Activated T-helper 1 cell treated with anti-CD3 and anti-CD28 coated beads, Interleukin-12 subunit alpha, Interleukin-12 subunit beta, Interleukin-2, Interleukin-4 antibody, amounts not matched to agents 30 ng/mL and 10 ng/mL and 1 ng/mL, durations not matched to agents 14 hours and 24 hours and 36 hours (primary cell): ENCODE measurements at regions not wholly inside any gene's neighbourhood (a gene's known extent, or its start where the extent isn't known, plus 50 kb on each side); places are given as distances from the start of the nearest gene placed in this dataset.

ENCODE experiments used
- DNase-seq: peaks from one replicate; pipeline ENCODE4 v3.0.0; 2021; ENCODE audit warnings: low spot score
- H3K27ac Mint-ChIP-seq: one replicate; pipeline ENCODE4 v1.8.0; 2021; ENCODE audit warnings: mild to moderate bottlenecking, mixed read lengths
- H3K27me3 Mint-ChIP-seq: one replicate; pipeline ENCODE4 v1.8.0; 2022; ENCODE audit warnings: mild to moderate bottlenecking, moderate library complexity, mixed read lengths; ENCODE audit not compliant: insufficient read depth
- H3K36me3 Mint-ChIP-seq: one replicate; pipeline ENCODE4 v1.8.0; 2021; ENCODE audit warnings: low read depth, mixed read lengths
- H3K4me1 Mint-ChIP-seq: one replicate; pipeline ENCODE4 v1.8.0; 2021; ENCODE audit warnings: low read depth, mixed read lengths
- H3K4me3 Mint-ChIP-seq: one replicate; pipeline ENCODE4 v1.8.0; 2021; ENCODE audit warnings: mild to moderate bottlenecking, moderate library complexity, mixed read lengths
- H3K9me3 Mint-ChIP-seq: one replicate; pipeline ENCODE4 v1.8.0; 2021; ENCODE audit warnings: mixed read lengths
- intact Hi-C: fragments of 100-400 bp; cut with micrococcal nuclease; formaldehyde crosslinking; loops from one replicate; pipeline ENCODE4 v1.15.1; 2024

DNA sequence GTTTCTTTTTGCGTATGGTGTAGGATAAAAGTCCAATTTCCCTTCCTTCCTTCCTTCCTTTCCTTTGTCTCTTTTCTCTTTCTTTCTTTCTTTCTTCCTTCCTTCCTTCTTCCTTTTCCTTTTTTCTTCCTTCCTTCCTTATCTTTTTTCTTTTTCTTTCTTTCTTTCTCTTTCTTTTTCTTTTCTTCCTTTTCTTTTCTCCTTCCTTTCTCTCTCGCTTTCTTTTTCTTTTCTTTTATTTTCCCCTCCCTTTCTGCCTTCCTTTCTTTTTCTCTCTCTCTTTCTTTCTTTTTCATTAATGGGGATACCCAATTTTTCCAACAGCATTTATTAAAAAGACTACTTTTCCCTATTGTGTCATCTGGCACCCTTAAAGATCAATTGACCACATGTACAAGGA, 1359.7 kb downstream of the FAM181B start:
- DNase-seq, result no peak
- no peaks in the 10 kb centered on the region for H3K4me1 Mint-ChIP-seq
- no peaks in the 10 kb centered on the region for H3K27me3 Mint-ChIP-seq
- H3K4me3 Mint-ChIP-seq, result no peak overlapping the region
- no peaks in the 10 kb centered on the region for H3K36me3 Mint-ChIP-seq
- H3K27ac Mint-ChIP-seq, result no peak overlapping the region
- H3K9me3 Mint-ChIP-seq, result peaks cover 3% of the 10 kb centered on the region
- intact Hi-C loops, result no loop called here

DNA sequence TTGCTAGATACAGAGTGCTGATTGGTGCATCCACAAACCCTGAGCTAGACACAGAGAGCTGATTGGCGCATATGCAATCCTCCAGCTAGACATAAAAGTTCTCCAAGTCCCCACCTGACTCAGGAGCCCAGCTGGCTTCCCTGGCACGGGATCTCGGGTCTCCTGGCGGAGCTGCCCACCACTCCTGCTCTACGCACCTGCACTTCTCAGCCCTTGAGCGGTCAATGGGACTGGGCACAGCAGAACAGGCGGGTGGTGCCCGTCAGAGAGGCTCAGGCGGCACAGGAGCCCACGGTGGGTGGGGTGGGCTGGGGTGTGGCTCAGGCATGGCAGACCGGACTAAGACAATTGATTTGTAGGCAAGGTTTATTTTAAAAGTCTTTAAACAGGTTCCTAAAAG, 1365.5 kb downstream of the FAM181B start:
- H3K36me3 Mint-ChIP-seq, result no peaks in the 10 kb centered on the region
- no peaks in the 10 kb centered on the region for H3K4me1 Mint-ChIP-seq
- intact Hi-C loops, result no loop called here
- H3K4me3 Mint-ChIP-seq, result no peak overlapping the region
- peaks cover 6% of the 10 kb centered on the region for H3K9me3 Mint-ChIP-seq
- no peaks in the 10 kb centered on the region for H3K27me3 Mint-ChIP-seq
- no peak overlapping the region for H3K27ac Mint-ChIP-seq
- no peak for DNase-seq

DNA sequence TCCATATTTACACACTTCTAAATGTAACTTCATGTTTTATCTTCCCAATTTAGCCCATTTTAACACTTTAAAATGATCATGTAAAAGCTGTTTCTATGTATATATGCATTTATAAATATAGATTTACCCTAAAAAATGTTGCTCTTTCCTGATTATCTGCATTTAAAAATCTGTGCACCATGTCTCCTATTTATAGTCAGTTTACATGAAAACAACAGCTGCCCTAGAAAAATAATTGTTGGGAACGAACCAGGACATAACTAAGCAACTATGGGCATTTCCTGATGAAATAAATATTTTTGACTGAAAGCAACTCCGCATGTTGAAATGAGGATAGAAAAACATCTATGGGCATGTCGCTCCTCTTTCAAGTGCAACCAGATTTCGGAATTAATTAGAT, 1368.2 kb downstream of the FAM181B start:
- intact Hi-C loops, result no loop called here
- Mint-ChIP-seq H3K36me3 (no peaks in the 10 kb centered on the region), H3K4me3 (no peak overlapping the region), H3K27me3 (no peaks in the 10 kb centered on the region), H3K4me1 (no peaks in the 10 kb centered on the region), H3K9me3 (peaks cover 6% of the 10 kb centered on the region), H3K27ac (no peak overlapping the region)
- no peak for DNase-seq

DNA sequence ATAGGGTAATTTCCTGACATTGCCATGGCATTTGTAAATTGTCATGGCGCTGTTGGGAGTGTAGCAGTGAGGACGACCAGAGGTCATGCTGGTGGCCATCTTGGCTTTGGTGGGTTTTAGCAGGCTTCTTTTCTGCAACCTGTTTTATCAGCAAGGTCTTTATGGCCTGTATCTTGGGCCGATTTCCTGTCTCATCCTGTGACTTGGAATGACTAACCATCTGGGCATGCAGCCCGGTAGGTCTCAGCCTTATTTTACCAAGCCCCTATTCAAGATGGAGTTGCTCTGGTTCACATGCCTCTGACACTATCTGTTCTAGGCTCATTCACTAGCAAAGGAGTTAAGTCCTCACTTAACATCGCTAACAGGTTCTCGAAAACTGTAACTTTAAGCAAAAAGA, 1374.2 kb downstream of the FAM181B start:
- Mint-ChIP-seq H3K36me3 (no peaks in the 10 kb centered on the region), H3K4me1 (no peaks in the 10 kb centered on the region), H3K27ac (no peak overlapping the region), H3K27me3 (no peaks in the 10 kb centered on the region), H3K9me3 (peaks cover 5% of the 10 kb centered on the region), H3K4me3 (no peak overlapping the region)
- no peak for DNase-seq
- intact Hi-C loops, result no loop called here

DNA sequence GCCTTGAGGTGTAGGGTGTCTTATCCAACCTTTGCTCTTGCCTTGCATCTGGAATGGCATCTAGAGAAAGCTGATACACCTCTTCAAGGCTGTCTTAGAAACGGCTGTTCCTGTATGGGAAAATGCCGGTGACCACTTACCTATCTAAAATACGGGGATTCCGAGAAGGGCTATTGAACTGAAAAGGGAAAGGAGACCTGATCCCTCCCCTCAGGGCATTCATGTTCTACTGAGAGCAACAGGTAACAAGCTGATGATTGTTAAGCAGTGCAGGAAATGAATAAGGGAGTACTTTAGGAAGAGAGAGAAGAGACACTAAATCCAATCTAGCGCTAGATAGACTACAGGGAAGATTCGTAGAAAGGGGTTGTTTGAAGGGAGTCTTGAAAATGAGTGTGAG, 1388.1 kb downstream of the FAM181B start:
- H3K4me3 Mint-ChIP-seq, result no peak overlapping the region
- H3K4me1 Mint-ChIP-seq, result no peaks in the 10 kb centered on the region
- no peak for DNase-seq
- H3K27ac Mint-ChIP-seq, result no peak overlapping the region
- intact Hi-C loops, result no loop called here
- no peaks in the 10 kb centered on the region for H3K27me3 Mint-ChIP-seq
- H3K36me3 Mint-ChIP-seq, result no peaks in the 10 kb centered on the region
- peaks cover 6% of the 10 kb centered on the region for H3K9me3 Mint-ChIP-seq

DNA sequence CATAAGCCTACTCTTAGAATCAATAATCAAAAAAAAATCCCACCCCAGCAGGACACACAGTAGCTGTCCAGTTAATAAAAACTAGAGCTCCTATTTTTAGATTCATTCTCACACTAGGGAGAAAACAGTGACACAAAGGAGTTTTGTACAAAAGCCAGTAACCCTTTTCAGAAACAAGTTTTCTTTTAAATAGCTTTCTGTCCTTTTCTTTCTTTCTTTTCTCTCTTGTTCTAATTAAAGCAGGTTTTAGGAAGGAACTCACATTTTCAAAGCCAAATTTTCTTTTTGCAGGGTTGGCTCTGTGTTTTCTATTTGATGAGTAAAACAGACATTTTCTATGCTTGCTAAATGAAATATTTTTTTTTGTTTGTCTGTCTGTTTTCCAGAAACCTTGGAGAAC, 1390.7 kb downstream of the FAM181B start:
- Mint-ChIP-seq H3K4me3 (no peak overlapping the region), H3K4me1 (no peaks in the 10 kb centered on the region), H3K27ac (no peak overlapping the region), H3K36me3 (no peaks in the 10 kb centered on the region), H3K9me3 (peaks cover 6% of the 10 kb centered on the region), H3K27me3 (no peaks in the 10 kb centered on the region)
- no peak for DNase-seq
- intact Hi-C loops, result no loop called here

DNA sequence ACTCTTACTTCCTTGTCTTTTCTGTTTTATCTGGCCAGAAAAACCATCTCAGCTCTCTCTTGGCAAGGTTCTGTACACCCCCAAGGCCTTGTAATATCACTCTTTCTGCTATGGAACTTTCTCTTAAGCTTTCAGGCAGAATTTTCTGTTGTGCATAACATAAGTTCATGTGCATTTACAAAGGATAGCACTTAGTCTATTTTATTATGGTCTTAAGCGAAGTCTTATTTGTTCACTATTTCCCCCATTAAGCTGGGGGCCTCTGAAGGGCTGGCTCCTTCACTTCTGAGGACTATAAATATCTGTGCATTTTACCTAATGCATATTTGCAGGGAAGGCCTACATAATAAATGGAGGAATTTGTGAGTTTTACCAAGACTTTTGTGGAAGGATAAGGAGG, 1393.4 kb downstream of the FAM181B start:
- H3K36me3 Mint-ChIP-seq, result no peaks in the 10 kb centered on the region
- no peak overlapping the region for H3K4me3 Mint-ChIP-seq
- no peak for DNase-seq
- peaks cover 7% of the 10 kb centered on the region for H3K9me3 Mint-ChIP-seq
- H3K27me3 Mint-ChIP-seq, result no peaks in the 10 kb centered on the region
- intact Hi-C loops, result no loop called here
- H3K27ac Mint-ChIP-seq, result no peak overlapping the region
- H3K4me1 Mint-ChIP-seq, result no peaks in the 10 kb centered on the region

DNA sequence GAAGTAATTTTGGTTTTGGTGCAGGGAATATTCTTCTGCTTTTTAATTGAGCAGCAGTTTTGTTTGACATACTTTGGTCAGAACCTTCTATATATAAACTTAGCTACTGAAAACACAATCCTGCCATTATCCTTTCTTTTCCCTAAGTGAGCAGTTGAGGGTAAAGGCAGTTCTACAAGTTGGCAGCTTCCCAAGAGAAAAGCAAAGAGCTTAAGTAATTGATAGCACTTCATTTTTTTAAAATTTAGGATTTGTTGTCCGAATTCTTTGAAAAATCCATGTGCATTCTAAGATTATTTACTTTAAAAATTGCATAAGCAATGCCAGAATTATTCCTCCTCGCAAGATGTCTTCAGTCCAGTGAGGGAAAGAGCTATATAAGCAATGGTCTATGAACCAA, 1394.1 kb downstream of the FAM181B start:
- Mint-ChIP-seq H3K36me3 (no peaks in the 10 kb centered on the region), H3K9me3 (peaks cover 8% of the 10 kb centered on the region), H3K27me3 (no peaks in the 10 kb centered on the region), H3K4me1 (no peaks in the 10 kb centered on the region), H3K4me3 (no peak overlapping the region), H3K27ac (no peak overlapping the region)
- DNase-seq, result no peak
- intact Hi-C loops, result no loop called here

DNA sequence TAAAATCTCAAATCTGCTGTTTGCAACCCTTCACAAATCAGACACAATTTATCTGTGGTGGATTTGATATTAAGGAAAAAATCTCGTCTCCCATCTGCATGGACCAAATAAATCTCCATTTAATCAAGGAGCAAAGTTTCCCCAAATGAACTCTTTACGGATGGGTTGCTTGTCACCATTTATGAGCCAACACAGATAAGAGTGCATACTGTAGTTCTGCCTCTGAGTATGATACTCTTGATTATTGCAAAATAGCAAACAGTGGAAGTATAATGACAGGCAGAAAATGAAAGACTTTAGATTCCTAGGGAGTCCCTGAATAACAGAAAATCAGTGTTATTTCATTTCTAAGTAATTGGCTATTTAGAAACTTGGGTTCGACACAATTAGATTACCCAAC, 1395.9 kb downstream of the FAM181B start:
- no peak for DNase-seq
- H3K27me3 Mint-ChIP-seq, result no peaks in the 10 kb centered on the region
- H3K36me3 Mint-ChIP-seq, result no peaks in the 10 kb centered on the region
- no peaks in the 10 kb centered on the region for H3K4me1 Mint-ChIP-seq
- intact Hi-C loops, result no loop called here
- H3K9me3 Mint-ChIP-seq, result peaks cover 12% of the 10 kb centered on the region
- H3K4me3 Mint-ChIP-seq, result no peak overlapping the region
- no peak overlapping the region for H3K27ac Mint-ChIP-seq

DNA sequence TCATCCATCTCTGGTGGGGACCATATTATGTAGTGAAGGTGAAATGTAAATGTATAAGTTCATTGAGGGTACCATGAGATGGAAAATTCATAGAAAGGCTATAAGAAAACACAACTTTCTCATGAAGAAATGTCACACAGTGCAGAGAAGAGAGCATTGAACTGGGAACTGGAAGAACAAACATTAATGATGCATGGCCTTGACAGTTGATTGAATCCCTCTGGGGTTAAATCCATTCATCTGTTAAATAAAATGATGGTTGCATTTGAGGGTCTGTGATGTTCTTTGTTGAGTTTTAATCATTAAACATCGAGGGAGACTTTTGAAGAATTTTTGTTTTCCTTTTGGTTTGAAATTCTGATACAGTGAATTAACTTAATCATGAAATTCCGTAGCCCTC, 1401.4 kb downstream of the FAM181B start:
- Mint-ChIP-seq H3K4me3 (no peak overlapping the region), H3K4me1 (no peaks in the 10 kb centered on the region), H3K36me3 (no peaks in the 10 kb centered on the region), H3K27me3 (no peaks in the 10 kb centered on the region), H3K27ac (no peak overlapping the region), H3K9me3 (peaks cover 11% of the 10 kb centered on the region)
- no peak for DNase-seq
- intact Hi-C loops, result no loop called here

DNA sequence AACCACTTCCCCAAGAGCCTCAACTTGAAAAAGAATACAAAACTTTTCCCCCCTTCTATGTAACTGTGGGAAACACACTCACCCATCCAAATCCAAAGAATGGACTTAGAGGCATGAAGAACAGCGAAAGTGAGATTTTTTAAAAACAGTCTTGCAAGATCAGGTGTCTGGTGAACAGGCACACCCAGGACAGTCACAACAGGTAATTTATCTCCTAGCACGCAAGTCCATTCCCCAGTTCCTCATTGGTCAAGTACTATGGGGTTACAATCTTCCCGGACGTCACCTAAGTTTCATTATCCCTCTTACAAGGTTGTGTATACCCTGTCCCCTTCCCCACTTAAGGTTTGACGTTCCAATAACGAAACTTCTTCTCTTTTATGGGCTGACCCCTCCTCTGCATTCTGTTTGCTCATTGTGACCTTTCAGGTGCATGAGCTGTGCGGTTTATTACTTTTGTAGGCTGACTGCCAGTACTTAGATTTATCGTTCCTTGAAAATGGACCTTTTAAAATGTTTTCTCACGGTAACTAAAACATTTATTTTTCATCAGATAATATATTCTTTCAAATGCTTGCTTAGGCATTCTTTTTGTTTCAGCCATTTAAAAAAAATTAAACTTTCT, 1401.9 kb downstream of the FAM181B start:
- Mint-ChIP-seq H3K36me3 (no peaks in the 10 kb centered on the region), H3K9me3 (peaks cover 6% of the 10 kb centered on the region), H3K4me1 (no peaks in the 10 kb centered on the region), H3K4me3 (no peak overlapping the region), H3K27ac (no peak overlapping the region), H3K27me3 (no peaks in the 10 kb centered on the region)
- intact Hi-C loops, result no loop called here
- no peak for DNase-seq

DNA sequence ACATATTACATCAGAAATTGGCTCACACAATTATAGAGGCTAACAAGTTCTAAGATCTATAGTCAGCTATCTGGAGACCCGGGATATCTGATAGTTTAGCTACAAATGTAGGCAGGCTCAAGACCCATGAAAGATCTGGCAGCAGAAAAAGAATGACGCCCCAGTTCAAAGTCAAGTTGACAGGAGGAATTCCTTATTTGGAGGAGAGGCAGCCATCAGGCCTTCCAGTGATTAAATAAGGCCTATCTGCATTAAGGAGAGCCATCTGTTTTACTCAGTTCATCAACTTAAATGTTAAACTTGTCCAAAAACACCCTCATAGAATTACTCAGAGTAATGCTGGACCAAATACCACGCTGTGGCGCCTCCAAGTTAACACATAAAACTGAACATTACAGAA, 1402.6 kb downstream of the FAM181B start:
- Mint-ChIP-seq H3K36me3 (no peaks in the 10 kb centered on the region), H3K27ac (no peak overlapping the region), H3K9me3 (peaks cover 5% of the 10 kb centered on the region), H3K4me1 (no peaks in the 10 kb centered on the region), H3K4me3 (no peak overlapping the region), H3K27me3 (no peaks in the 10 kb centered on the region)
- DNase-seq, result no peak
- intact Hi-C loops, result no loop called here

DNA sequence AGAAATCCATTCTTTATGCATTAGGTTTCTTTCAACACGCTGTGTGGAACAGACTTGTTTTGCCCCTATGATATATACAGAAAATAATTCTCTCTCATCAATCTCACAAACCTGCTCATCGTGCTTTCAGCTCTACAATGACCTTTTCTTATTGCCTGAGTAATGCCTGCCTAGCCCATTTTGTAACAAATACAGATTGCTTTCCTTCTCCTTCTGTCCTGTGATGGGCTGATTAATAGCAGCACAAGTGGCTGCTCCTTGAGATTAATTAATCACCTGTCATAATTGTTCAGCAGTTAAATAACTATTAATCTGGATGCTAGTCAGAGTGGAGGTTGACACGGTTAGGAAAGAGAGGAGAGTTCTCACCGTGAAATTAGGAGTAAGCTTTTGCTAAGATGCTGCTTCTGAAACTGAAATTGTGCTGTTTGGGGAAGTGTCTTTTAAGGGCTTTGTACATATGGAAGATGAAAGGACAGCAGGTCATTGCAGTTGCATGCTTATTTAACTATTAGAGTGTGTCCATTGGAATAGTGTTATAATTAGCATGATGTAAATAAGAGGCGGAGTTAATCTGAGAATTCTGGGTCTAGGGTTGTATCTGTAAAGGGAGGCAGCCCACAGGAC, 1430.5 kb downstream of the FAM181B start:
- no peaks in the 10 kb centered on the region for H3K27me3 Mint-ChIP-seq
- no peaks in the 10 kb centered on the region for H3K4me1 Mint-ChIP-seq
- H3K27ac Mint-ChIP-seq, result no peak overlapping the region
- intact Hi-C loops, result no loop called here
- H3K9me3 Mint-ChIP-seq, result peaks cover 4% of the 10 kb centered on the region
- no peak overlapping the region for H3K4me3 Mint-ChIP-seq
- no peak for DNase-seq
- no peaks in the 10 kb centered on the region for H3K36me3 Mint-ChIP-seq
